Bronchial epithelial cell (primary cell): ENCODE measurements at regions not wholly inside any gene's neighbourhood (a gene's known extent, or its start where the extent isn't known, plus 50 kb on each side); places are given as distances from the start of the nearest gene placed in this dataset.
A peak's percentile ranks its signal among the peaks of the same experiment; 100 is the strongest.

ENCODE experiments used
- DNase-seq: peaks from one replicate; pipeline ENCODE4 v3.0.0-alpha.2; 2010; ENCODE audit warnings: low read depth
- FAIRE-seq: peaks from 2 replicates; lab custom pipeline; 2011; peaks lifted over from hg19 to GRCh38; lab: Jason Lieb, UNC
- H3K27me3 ChIP-seq: 2 replicates; pipeline ENCODE4 v1.5.1; 2011; ENCODE audit warnings: low read length; ENCODE audit not compliant: control insufficient read depth, insufficient read depth
- H3K36me3 ChIP-seq: 2 replicates; pipeline ENCODE4 v1.5.1; 2011; ENCODE audit warnings: low read length; ENCODE audit not compliant: control insufficient read depth, insufficient read depth
- H3K4me3 ChIP-seq: 2 replicates; pipeline ENCODE4 v1.5.1; 2011; ENCODE audit warnings: mild to moderate bottlenecking, low read depth, low read length, control low read depth
- CTCF ChIP-seq: IDR thresholded peaks from 2 replicates; pipeline ENCODE4 v1.5.1; 2011; ENCODE audit warnings: mild to moderate bottlenecking, moderate library complexity, low read length, control low read depth, inconsistent platforms; ENCODE audit not compliant: insufficient read depth, severe bottlenecking

- H3K27me3 ChIP-seq: no peaks in the 10 kb centered on the region
Observed at GRCh38 chr17:5866978-5867377, 203.2 kb upstream of the WSCD1 start.

GRCh38 chr17:5869041-5869745 lies 201.0 kb upstream of the WSCD1 start:
- no peak for DNase-seq
- no peak for TF ChIP-seq CTCF
- no peak for FAIRE-seq
- Histone ChIP-seq H3K27me3 (no peaks in the 10 kb centered on the region), H3K4me3 (no peak overlapping the region), H3K36me3 (no peaks in the 10 kb centered on the region)

More at GRCh38 chr17:5866978-5867377, 203.2 kb upstream of the WSCD1 start:
- no peak for FAIRE-seq
- Histone ChIP-seq H3K36me3 (no peaks in the 10 kb centered on the region), H3K4me3 (no peak overlapping the region)
- no peak for DNase-seq
- no peak for TF ChIP-seq CTCF

GRCh38 chr17:5870231-5870953 lies 199.8 kb upstream of the WSCD1 start:
- FAIRE-seq: no peak
- no peak for TF ChIP-seq CTCF
- peak; percentile 29 for DNase-seq
- H3K4me3 ChIP-seq: no peak overlapping the region
- no peaks in the 10 kb centered on the region for H3K27me3 ChIP-seq
- no peaks in the 10 kb centered on the region for H3K36me3 ChIP-seq

- no peak for TF ChIP-seq CTCF
- FAIRE-seq (no peak), DNase-seq (no peak)
- no peaks in the 10 kb centered on the region for H3K36me3 ChIP-seq
- H3K4me3 ChIP-seq: no peak overlapping the region
- H3K27me3 ChIP-seq: no peaks in the 10 kb centered on the region
Observed at GRCh38 chr17:5871666-5872065, 198.5 kb upstream of the WSCD1 start.

- FAIRE-seq: no peak
- peaks cover 1% of the 10 kb centered on the region for H3K27me3 ChIP-seq
- TF ChIP-seq CTCF: no peak
Observed at GRCh38 chr17:5872831-5873230, 197.3 kb upstream of the WSCD1 start.

More at GRCh38 chr17:5872831-5873230, 197.3 kb upstream of the WSCD1 start:
- H3K4me3 ChIP-seq: no peak overlapping the region
- H3K36me3 ChIP-seq: no peaks in the 10 kb centered on the region
- DNase-seq: no peak
